GM18907 (cell line): ENCODE measurements at regions not wholly inside any gene's neighbourhood (a gene's known extent, or its start where the extent isn't known, plus 50 kb on each side); places are given as distances from the start of the nearest gene placed in this dataset.

Source experiments
- ATAC-seq: cut with Tn5 transposase; IDR thresholded peaks from one replicate; pipeline ENCODE4 v1.9.1; 2021; ENCODE audit warnings: mild to moderate bottlenecking, moderate library complexity; ENCODE audit not compliant: unreplicated experiment

DNA sequence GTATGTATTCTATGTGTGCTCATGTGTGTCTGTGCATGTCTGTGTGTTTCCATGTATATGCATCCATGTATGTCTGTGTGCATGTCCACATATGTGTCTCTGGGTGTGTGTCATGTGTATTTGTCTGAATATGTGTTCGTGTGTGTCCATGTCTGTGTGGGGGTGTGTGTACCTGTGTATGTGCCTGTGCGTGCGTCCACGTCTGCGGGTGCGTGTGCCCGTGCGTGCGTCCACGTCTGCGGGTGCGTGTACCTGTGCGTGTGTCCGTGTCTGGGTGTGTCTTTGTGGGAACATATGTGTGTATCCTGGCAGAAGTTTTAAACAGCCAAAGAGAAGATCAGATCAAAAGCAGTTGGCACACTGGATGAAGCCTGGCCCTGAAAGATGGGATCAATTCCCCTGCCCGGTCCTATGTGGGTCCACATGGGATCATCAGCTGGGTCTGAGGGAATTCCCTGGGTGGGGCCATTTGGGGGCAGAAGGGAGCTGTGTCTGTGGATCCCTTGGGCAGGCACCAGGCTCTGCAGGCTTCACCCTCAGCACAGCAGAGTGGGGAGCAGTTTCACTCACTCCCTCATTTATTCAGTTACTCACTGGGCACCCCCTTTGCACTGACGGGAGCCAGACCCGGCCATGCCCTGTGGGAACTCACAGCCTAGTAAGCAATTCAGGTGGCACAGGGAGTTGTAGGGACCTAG is 167.4 kb downstream of the MN1 start:
- ATAC-seq: no peak

DNA sequence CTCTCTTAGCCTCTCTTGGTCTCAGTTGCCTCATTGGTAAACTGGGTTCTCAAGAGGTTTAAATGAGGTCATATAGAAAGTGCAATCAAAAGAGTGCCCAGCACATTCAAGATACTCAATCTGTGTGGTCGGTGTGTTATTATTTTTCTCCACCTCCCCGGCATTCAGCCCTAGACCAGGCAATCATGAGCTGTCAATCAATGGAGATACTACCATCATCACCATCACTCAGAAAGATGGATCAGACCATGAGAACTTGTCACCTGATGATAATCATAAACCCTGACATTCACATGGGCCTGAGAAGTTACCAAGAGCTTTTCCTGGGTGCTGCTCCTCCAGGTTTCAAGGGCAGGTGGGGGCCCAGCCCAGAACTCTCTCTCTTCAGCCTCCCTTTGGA is 166.1 kb downstream of the MN1 start:
- ATAC-seq: no peak

DNA sequence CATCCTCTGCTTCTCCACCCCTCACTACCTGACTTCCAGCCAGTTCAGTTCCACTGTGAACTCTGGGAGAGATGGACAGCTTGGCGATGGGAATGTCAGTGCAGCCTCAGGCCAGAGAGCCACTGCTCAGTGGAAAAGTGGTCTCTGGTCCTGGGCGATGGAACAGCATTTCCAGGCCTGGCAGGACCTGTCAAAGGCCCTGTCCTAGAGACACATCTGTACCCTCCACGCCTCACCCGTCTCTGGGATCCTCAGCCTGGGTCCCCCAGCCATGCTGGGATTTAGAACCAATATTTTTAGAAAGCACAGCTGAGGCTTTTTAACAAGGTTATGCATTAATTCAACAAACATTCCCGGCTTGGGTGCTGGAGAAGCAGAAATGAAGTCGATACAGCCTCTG is 165.7 kb downstream of the MN1 start:
- ATAC-seq: no peak

DNA sequence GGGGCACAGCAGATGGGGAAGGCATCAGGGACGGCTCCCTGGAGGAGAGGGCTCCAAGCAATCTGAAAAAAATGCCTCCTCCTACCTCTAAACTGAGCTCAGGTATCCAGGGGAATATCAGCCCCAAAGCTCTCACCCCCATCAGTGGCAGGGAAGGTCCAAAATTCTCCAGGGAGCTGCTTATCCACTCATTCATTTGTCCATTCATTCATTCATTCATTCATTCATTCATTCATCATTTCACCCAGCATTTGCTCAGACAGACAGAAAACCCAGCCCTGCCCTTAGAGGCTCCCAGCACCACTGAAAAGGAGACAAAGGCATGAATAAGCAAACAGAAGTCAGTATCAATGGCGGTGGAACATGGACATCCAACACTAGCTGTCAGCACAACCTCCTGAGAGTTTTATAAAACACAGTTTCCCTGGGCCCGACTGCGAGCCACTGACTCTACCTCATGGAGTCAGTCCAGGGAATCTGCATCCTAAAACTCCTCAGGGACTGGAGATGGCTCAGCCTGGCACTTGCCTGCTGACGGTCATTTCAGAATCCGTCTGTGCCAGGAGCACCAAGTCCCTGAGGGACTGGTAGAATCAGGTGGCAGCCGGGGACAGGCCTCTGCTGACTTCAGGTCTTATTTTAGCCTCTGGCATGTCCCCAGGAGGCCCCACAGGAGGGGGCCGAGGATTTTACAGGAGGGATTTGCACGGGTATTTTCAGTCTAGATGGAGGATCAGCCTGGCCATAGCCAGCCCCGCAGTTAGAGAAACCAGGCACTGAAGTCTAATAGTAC is 164.6 kb downstream of the MN1 start:
- no peak for ATAC-seq

DNA sequence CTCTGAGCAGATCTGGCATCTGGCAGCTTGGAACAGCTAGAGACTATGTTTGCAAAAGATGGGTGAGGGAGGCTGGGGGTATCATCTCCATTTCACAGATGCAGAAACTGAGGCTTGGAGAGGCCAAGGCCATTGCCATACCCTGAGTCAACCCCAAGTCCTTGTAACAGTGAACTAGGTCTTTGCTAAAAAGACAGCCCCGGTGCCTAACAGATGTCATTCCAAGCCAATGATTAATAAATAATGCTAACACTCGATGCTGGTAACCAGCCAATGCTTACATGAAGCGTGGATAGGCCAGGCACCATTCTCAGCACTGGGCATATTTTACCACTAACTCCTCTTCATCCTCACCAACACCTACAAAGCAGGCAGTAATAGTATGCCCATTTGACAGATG is 164.0 kb downstream of the MN1 start:
- no peak for ATAC-seq

DNA sequence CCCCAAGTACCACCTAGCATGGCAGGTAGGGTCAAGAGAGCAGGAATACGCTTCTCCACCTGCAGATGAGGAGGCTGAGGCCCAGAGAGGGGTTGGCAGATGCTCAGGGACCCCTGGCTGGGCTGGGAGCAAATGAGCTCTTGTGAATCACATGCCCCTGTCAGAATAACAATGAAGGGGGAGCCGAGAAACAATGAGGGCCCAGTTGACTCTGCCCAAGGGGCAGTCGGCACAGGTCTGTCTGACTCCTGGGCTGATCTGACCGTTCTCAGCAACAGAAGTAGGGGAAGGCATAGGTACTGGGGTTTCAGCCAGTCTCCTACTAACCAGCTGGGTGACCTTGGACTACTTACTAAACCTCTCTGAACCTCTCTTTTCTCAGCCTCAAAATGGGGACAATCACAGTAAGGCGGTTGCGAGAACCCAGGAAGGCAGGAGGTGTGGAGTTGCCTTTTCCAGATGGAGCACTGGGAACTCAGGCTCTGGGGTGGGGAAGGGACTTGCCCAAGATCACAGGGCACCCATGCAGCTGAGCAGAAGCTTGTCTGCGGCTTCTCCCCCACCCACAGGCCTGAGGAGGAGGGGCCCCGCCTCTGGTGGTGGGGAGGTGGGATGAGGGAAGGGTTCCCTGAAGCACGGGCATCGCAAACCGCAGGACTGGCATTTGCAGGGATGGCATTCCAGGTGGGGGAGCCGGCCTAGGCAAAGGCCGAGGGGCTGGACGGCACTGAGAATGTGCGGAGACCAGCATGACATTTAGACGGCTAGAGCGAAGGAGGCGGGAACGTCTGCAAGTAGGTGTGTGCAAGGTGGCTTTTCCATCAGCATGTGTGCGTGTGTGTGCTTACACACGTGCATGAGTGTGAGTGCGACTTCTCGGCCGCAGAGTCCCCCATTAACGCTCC is 163.0 kb downstream of the MN1 start:
- no peak for ATAC-seq

DNA sequence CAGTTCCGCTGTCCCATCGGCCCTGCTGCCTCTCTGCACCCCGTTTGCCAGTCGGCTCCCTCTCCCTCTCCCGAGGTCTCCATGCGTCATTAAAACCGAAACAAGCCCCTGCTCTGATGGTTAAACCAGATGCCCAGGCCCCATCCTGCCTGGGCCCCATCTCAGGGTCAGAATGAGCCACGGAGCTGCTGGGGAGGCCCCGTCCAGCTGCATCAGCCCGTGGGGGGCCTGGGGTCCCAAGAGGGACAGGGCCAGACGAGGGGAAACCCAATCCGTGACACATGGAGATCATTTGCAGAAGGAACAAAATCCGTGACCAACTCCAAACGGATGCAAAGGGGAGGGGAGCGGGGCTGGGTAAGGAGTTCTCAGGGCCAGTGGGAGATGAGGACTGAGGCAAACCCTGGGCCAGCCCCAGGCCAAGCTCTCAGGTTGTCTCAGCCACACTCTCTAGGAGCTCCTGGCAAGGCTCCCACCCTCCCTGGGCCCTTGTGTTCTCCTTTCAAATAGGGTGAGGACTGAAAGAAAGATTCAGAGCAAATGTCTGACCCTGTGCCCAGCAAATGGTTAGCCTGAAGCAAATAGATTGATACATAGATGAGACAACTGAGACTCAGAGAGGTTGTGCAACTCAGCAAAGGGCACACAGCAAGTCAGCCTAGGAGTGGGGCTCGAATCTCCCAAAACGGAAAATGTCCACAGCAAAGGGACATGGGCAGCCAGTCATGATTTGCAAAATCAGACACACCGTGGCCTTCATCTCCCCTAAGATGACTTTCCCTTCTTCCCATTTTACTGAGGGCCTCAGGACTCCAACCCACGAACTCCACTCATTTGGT is 162.1 kb downstream of the MN1 start:
- ATAC-seq: no peak

DNA sequence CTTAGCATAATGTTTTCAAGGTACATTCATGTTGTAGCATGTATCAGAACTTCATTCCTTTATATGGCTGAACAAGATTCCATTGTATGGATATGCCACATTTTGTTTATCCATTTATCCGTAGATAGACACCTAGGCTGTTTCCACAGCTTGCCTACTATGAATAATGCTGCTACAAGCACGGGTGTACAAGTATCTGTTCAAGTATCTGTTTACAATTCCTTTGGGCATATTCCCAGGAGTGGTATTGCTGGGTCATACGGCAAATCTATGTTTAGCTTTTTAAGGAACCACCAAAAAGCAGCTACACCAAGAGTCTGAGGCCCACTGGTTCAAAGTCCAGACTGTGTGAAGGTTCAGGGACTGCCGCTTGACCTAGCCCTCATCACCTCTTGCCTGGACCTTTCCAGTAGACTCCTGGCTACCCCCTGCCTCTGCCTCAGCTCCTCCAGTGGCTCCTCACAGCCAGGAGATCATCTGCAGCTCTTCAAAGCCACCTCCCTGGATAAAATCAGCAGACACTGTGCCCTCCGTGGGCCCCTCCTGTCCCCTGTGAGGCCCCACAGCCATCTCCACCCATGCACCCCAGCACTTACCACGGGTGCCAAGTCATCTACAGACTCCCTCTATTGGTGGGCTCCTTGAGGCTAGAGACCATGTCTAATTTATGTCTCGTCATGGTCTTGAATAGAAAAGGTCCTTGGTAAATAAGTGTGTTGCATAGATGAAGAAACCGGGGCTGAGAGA is 160.3 kb downstream of the MN1 start:
- ATAC-seq: no peak

DNA sequence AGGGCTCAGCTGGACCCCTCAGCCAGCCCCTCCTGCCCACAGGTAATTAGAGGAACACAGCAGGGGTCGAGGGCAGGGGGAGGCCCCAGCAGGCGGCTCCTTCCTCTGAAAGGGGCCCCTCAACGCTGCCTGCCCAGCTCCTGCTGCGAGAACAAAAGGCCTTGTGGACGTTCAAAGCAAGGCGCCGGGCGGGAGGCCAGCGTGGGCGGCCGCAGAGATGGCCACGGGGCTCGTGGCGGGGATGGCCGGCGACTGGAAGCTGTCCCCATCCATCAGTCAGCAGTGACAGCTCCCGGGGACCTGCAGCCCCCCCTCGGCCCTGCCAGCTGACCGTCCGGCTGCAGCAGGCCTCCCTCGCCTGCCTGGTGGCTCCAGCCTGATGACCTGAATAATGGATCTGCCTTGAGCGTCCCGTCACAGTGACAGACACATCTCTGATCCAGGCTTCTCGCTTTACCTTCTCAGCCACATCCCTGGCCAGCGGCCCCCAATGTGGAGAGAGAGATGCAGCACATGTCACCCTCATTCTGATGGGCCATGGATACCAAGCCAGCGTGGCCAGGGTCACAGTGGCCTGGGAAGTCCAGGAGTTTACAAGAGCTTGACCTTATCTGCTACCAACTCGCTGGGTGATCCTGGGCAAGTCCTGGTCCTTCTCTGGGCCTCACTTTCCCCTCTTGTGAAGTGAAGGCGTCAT is 159.3 kb downstream of the MN1 start:
- no peak for ATAC-seq

DNA sequence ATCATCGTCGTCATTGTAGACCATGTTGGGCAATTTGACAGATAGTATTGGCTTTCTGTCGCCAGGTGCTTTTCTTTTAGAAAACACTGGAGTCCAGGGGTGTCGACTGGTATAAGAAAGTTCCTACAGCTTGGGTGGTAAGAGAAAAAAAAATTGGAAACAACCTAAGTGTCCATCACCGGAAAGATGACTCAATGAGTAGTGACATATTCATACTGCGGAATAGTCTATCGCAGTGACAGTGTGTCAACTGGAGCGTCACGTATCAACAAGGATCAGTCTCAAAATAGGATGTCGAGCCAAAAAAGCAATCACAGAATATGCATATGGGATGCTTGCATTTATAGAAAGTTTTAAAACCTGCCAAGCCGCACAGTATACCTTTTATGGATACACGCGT is 157.6 kb downstream of the MN1 start:
- ATAC-seq: no peak

DNA sequence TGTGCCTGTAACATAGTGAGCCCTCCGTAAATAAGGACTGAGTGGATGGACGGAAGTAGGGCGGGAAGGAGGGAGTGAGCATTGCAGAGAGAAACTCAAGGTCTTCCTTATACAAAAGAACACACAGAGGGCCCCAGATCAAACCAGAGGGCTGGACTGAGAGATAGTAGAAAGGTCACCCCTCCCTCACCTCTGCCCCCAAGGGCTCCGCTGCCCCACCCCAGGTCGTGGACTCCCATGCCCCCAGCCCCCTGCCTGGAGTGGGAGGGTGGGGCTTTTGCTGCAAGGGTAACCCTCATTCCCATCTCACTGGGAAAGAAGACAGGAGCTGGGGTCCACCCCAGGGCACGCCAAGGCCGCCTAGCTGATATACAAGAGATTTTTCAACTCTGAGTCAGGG is 157.0 kb downstream of the MN1 start:
- no peak for ATAC-seq

DNA sequence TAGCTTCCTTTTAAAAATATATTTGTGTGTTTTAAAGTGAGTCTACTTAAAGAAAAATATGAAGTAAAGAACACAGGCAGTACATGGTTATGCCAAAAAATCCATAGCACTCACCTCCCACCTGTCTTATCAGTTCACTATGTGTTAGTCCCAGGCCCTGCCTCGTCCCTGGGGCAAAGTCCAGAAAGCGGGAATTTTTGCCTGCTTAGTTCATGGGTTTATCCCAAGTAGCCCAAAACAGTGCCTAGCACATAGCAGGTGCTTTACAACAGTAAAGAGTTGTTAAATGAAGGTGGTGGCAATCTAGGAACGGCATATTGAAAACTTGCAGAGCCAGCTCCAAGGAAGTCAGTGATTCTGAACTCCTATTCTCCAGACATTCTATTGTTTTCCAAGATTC is 154.0 kb downstream of the MN1 start:
- ATAC-seq: no peak

DNA sequence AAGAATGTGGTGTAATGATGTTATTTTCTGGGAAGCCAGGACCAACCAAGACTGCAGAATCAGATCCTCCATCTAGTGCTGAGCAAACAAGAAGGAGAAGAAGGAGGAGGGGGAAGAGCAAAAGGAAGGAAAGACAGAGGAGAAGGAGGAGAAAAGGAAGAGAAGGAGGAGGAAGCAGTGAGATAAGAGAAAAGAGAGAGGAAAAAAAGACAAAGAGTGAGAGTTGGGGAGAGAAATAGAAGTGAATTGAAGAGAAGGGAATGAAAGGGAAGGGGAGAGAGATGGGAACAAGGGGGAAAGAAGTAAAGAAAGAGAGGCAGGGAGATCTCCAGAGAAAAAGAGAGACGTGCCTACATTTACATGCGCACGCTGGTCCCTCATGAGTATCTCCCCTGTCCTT is 153.5 kb downstream of the MN1 start:
- ATAC-seq: no peak

DNA sequence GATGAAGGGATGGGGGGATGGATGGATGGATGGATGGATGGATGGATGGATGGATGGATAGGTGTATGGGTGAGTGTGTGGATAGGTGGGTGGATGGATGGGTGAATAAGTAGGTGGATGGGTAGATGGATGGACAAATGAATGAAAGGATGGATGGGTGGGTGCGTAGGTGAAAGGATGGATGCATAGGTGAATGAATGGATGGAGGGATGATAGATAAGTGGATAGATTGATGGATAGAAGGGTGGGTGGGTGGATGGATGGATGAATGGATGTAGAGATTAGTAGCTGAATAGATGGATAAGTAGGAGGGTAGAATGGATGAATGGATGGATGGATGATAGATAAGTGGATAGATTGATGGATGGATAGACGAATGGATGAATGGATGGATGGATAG is 152.7 kb downstream of the MN1 start:
- ATAC-seq: no peak

DNA sequence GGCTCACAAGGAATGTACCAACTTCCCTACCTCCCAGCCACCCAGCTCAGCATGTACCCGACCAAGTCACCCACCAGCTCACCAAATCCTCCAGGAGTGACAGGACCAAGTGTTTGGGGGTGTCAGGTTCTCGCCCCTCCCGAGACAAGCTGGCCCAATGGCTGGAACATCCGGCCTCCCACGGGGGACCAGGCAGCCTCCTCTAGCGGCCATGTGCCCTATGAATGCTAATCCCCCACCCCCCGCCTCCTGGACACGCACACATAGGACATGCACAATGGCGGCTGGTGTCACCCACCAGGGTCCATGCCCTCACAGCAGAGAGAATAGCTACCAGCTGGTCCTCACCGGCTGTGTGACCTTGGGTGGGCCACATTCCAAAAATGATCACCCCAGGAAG is 151.0 kb downstream of the MN1 start:
- ATAC-seq: no peak

DNA sequence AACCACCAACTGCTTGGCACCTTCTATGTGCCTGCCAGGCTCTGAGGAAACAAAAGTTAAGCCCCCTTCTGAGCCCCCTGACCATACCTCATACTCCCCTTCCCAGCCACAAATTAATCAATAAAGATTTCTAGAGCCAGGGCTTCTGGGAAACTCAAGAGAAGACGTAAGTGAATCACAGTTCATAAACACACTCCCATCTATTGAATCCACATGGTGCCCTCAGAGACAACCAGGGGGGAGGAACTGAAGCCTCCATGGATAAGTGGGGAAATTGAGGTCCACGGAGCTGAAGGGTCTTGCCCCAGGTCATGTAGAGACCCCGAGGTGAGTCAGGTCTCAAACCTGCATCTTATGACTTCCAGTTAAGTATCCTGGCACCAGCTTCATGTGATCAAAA is 150.6 kb downstream of the MN1 start:
- ATAC-seq: no peak

DNA sequence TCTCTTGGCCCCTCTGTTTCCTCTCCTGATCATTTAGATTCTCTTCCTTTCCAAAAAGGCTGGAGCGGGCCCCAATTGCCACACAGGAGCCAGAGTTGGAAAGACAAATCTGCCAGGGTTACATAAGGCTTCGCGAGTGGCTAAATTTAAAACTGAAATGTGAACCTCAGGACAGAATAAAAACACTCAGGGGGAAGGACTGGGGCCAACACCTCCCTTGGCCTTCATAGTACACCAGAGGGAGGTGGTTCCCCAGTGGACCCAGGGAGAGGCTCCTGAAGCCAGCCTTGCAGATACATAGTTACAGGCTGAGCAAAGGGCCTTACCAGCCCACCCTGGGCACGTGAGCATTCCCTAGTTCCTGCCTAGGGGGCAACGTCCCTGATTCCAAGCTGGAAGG is 150.1 kb downstream of the MN1 start:
- no peak for ATAC-seq

DNA sequence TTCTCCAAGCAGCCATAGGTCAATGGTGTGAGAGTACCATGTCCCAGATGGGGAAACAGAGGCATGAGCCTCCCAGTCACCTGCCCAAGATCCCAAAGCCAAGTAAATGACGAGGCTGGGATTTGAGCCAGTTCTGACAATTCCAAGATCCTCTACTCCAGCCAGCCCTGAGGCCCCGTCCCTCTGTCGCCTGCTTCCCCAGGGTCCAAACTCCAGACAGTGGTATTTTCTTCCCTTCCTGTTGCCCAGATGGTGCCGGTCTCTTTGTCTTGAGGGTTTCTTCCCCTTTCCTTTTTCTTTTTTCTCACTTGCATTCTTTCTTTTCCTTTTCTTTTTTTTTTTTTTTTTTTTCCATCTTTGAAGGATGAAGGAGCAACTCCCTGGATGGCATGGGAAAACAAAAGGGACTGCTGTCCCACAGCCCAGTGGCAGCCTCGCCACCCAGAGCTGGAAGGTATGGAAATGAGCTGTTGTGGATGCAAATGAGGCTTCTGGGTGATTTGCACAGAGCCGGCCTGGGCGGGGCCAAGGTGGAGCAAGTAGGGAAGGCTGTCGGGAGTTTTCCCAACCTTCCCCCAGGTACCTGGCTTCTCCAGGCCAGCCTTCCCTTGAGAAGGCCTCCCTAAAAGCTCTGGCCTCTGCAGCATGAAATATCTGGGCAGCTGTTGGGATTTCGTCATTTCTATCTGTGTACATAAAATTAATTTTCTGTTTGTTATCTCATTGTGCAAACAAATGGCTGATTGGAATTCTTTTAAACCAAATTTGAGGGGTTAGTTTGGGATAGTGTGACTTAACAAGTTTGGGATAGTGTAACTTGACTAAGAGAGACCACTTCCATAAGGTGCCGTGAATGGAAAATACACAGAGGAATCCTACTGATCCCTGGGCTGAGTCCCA is 146.8 kb downstream of the MN1 start:
- ATAC-seq: no peak
